T1000 (cell line): ENCODE measurements at regions not wholly inside any gene's neighbourhood (a gene's known extent, or its start where the extent isn't known, plus 50 kb on each side); places are given as distances from the start of the nearest gene placed in this dataset.
"Not testable (repeated sequence)": the region's sequence is repeated elsewhere in the genome, so short reads cannot be mapped to it uniquely, and the experiment has no call there.

Source experiments
- DNase-seq: peaks from one replicate; lab custom pipeline; 2025; ENCODE audit warnings: mixed read lengths; lab: John Stamatoyannopoulos, UW

GRCh38 chr21:14008436-14008835 lies 202.3 kb downstream of the LIPI start:
- DNase-seq, result not testable (repeated sequence)

GRCh38 chr21:14008006-14008405 lies 202.7 kb downstream of the LIPI start:
- DNase-seq, result not testable (repeated sequence)

GRCh38 chr21:14006144-14006543 lies 204.6 kb downstream of the LIPI start:
- DNase-seq, result not testable (repeated sequence)

DNA sequence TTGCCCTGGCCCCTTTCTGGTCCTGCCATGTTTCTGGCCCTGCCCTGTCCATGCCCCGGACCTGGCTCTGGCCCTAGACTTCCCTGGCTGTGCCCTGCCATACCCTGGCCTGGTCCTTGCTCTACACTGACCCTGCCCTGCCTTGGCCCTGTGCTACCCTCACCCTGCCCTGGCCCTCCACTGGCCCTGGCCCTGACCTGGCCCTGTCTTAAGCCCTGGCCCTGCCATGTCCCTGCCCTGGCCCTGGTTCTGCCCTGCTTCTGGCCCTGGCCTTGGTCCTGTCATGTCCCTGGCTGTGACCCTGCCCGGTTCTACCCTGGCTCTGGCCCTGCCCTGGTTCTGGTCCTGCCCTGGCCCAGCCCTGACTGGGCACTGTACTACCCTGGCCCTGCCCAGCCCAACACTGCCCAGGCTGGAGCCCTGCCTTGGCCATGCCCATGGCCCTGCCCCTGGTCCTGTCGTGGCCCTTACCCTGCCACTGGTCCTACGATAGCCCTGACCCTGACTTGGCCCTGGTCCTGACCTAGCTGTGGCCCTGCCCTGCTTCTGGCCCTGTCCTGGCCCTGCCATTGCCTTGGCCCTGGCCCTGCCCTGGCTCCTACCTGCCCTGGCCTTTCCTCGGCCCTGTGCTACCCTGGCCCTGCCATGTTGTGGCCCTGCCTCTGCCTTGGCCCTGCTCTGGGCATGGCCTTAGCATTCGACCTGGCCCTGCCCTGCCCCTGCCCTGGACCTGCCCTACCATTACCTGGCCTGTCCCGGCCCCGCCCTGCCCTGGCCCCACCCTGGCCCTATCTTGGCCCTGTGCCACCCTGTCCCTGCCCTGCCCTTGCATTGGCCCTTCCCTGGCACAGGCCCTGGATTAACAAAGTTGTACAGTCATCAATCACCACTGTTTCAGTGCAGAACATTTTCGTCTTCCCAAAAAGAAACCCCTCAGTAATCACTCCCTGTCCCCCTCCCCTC lies 223.5 kb downstream of the LIPI start:
- DNase-seq, result not testable (repeated sequence)

GRCh38 chr21:13985865-13986863 lies 224.6 kb downstream of the LIPI start:
- not testable (repeated sequence) for DNase-seq

GRCh38 chr21:13985137-13985864 lies 225.5 kb downstream of the LIPI start:
- DNase-seq, result not testable (repeated sequence)

DNA sequence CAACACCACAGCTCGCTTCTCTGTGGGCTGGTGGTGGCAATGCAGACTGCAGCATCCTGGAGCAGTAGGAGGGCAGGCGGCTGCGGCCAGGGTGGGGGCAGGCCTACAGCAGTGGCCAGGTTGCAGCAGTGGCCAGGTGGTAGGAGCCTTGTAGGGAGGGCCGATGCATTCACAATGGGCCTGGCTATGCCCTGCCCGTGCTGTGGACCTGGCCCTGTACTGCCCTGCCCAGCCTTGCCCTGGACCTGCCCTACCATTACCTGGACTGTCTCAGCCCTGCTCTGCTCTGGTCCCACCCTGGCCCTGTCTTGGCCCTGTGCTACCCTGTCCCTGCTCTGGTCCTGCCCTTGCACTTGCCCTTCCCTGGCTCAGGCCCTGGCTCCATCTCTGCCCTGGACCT lies 226.0 kb downstream of the LIPI start:
- DNase-seq, result not testable (repeated sequence)

DNA sequence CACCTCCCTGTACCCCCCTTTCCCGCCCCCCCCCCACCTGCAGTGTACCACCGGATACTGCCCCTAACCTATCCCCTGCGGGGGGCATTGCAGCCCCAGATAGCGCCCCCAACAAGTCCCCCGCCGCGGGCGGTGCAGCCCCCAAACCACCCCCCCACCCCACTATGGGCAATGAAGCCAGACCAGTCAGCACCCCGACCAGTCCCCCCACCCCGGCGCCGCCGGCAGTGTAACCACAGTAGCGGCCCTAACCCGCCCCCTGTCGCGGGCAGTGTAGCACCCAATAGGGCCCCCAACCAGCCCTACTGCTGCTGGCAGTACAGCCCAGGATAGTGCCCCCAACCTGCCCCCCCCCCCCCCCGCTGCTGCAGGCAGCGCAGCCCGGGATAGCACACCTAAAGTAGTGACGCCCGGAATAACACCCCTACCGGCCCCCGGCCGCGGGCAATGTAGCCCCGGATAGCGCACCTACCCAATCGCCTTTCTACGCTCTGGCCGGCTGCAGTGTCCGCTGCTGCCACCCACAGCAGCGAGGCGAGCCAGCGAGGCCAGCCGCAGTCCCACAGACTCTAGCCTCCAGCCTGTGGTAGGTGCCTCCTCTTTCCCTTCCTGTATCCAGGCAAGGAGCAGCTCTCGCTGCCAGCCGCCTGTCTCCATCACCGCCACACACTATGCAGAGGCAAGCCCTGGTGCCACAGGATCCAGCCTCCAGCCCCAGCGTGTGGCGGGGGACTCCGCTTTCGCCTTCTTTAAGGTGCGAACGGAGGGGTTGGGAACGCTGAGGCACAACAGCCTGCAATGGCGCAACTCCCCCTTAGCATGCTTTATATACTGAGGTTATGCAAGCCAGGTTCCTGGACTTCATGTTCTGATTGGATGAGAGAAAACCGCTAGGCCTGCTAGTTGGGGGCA lies 229.3 kb downstream of the LIPI start:
- not testable (repeated sequence) for DNase-seq

- not testable (repeated sequence) for DNase-seq
Observed at GRCh38 chr21:13980115-13980662, 230.6 kb downstream of the LIPI start.

DNA sequence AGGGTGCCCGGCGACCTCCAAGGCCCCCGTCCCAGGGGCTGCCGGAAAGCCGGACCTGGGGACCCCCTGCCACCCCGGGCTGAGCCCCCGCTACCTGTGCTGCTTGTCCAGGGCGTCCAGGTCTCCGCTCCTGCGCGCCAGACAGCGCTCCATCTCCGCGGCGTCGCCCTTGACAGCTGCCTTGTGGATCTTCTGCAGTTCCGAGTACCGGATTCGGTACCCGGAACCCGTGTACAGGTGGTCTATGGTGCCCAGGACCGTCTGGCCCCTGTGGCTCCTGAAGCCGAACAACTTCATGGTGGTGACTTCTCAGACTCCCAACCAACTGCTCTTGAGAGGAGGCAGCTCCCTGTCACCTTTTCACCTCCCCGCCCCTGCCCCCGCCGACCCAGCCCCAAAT lies 231.1 kb downstream of the LIPI start:
- DNase-seq, result not testable (repeated sequence)

- DNase-seq, result not testable (repeated sequence)
Observed at GRCh38 chr21:13974582-13974981, 236.2 kb downstream of the LIPI start.

DNA sequence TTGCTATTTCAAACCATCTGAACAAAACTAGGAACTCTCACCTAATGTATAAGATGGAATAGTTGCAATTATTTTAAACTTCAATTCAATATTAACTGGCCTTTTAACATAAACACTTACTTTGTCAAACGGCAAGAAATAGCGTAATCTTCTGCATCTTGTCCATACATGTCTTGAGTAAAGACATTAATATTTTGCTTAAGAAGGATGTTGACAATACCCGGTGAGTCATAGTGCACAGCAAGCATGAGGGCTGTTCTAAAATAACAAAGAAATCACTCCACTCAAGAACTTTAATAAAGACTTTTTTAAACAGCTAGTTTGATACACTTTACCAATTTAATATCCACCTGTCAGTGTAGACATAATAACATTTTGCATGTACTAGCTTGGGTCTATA lies 240.9 kb downstream of the LIPI start:
- not testable (repeated sequence) for DNase-seq

GRCh38 chr21:13969002-13969401 lies 241.8 kb downstream of the LIPI start:
- not testable (repeated sequence) for DNase-seq

GRCh38 chr21:13963259-13963658 lies 247.5 kb downstream of the LIPI start:
- not testable (repeated sequence) for DNase-seq

DNA sequence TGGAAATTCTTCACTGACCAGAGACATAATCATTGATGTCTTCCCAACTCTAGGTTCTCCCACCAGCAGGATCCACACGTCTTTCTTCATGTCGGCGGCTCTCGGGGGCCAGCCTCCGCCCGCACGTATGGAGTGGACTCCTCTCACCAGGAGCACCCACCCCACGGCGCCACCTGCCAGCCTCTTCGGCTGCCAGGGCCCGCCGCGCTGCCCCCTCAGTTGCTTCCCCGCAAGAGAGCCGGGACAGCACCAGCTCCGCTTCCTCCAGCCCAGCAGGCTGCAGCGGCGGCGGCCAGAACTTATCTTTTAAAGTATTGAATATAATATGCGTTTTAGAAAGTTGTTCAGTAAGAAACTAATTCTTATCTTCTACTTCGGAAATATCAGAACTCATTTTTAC lies 273.5 kb downstream of the LIPI start:
- no peak for DNase-seq

DNA sequence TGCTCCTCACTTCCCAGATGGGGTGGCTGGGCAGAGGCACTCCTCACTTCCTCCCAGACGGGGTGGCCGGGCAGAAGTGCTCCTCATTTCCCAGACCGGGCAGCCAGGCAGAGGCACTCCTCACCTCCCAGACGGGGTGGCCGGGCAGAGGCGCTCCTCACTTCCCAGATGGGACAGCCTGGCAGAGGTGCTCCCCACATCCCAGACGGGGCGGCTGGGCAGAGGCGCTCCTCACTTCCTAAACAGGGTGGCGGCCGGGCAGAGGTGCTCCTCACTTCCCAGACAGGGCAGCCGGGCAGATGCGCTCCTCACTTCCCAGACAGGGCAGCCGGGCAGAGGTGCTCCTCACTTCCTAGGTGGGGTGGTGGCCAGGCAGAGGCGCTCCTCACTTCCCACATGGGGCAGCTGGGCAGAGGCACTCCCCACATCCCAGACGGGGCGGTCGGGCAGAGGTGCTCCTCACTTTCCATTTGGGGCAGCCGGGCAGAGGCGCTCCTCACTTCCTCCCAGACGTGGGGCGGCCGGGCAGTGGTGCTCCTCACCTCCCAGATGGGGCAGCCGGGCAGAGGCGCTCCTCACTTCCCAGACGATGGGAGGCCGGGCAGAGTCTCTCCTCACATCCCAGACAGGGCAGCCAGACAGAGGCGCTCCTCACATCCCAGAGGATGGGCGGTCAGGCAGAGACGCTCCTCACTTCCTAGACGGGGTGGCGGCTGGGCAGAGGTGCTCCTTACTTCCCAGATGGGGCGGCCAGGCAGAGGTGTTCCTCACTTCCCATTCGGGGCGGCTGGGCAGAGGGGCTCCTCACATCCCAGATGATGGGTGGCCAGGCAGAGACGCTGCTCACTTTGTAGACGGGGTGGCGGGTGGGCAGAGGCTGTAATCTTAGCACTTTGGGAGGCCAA lies 274.5 kb downstream of the LIPI start:
- DNase-seq, result not testable (repeated sequence)

DNA sequence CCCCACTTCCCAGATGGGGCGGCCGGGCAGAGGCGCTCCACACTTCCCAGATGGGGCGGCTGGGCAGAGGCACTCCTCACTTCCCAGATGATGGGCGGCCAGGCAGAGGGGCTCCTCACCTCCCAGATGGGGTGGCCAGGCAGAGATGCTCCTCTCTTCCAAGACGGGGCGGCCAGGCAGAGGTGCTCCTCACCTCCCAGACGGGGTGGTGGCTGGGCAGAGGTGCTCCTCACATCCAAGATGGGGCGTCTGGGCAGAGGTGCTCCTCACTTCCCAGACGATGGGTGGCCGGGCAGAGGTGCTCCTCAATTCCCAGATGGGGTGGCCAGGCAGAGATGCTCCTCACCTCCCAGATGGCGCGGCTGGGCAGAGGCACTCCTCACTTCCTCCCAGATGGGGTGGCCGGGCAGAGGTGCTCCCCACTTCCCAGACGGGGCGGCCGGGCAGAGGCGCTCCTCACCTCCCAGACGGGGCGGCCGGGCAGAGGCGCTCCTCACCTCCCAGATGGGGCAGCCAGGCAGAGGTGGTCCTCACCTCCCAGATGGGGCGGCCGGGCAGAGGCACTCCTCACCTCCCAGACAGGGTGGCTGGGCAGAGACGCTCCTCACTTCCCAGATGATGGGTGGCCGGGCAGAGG lies 275.2 kb downstream of the LIPI start:
- DNase-seq, result not testable (repeated sequence)

GRCh38 chr21:13934887-13935342 lies 275.8 kb downstream of the LIPI start:
- not testable (repeated sequence) for DNase-seq
